ENCODE measurements at regions not wholly inside any gene's neighbourhood (a gene's known extent, or its start where the extent isn't known, plus 50 kb on each side); places are given as distances from the start of the nearest gene placed in this dataset.

- TF ChIP-seq CTCF (conservative IDR thresholded peaks at IDR 0.05; ENCODE audit: low read depth, low read length) (no peak), EZH2 (IDR thresholded peaks at IDR 0.05; ENCODE audit: borderline replicate concordance, low read depth, low read length, poor library complexity, severe bottlenecking) (no peak)
Measured at GRCh38 chr20:47863981-47864380, 78.7 kb upstream of the SULF2 start.

Measured in A673 (cell line).